Caco-2 (cell line): ENCODE measurements at regions not wholly inside any gene's neighbourhood (a gene's known extent, or its start where the extent isn't known, plus 50 kb on each side); places are given as distances from the start of the nearest gene placed in this dataset.

Experiments
- BruUV-seq: library from RNA; stranded (reverse); fragments of 400-500 nt; replicated peaks from 2 replicates; lab custom pipeline; 2021; lab: Mats Ljungman, UMichigan
- CTCF ChIA-PET: fragments of 300-600 bp; sonication (Branson Sonifier 250); formaldehyde crosslinking; loops from one replicate; lab custom pipeline; 2022; ENCODE audit warnings: antibody characterized with exemption; lab: Charles Lee
- POLR2A ChIA-PET: fragments of 300-600 bp; sonication (Branson Sonifier 250); formaldehyde crosslinking; loops from one replicate; lab custom pipeline; 2022; ENCODE audit warnings: antibody characterized with exemption; lab: Charles Lee
- DNase-seq, 2 experiments: peaks; one replicate each; pipeline versions ENCODE4 v3.0.0 to v3.0.0-alpha.2; 2020 to 2022
- H3K27me3 ChIP-seq: replicated peaks from 2 replicates; pipeline ENCODE4 v1.6.0; 2011; ENCODE audit warnings: low read length; ENCODE audit not compliant: control insufficient read depth, insufficient read depth
- H3K36me3 ChIP-seq: 2 replicates; pipeline ENCODE4 v1.5.1; 2011; ENCODE audit warnings: low read length; ENCODE audit not compliant: control insufficient read depth, insufficient read depth
- H3K4me1 ChIP-seq: fragments of 250-450 bp; sonication (Bioruptor Pico); 2 replicates; pipeline ENCODE4 v1.5.1; 2020; ENCODE audit warnings: mild to moderate bottlenecking
- H3K4me3 ChIP-seq: 2 replicates; pipeline ENCODE4 v1.5.1; 2011; ENCODE audit warnings: low read depth, mild to moderate bottlenecking, control low read depth, low read length
- H3K9me3 ChIP-seq: fragments of 250-450 bp; sonication (Bioruptor Pico); 2 replicates; pipeline ENCODE4 v1.5.1; 2020; ENCODE audit warnings: mild to moderate bottlenecking, moderate library complexity
- H3K27ac Mint-ChIP-seq: one replicate; pipeline ENCODE4 v1.8.0; 2022; ENCODE audit warnings: mixed read lengths; ENCODE audit not compliant: unreplicated experiment
- H3K27me3 Mint-ChIP-seq: one replicate; pipeline ENCODE4 v1.8.0; 2022; ENCODE audit warnings: mixed read lengths; ENCODE audit not compliant: insufficient read depth, unreplicated experiment
- H3K36me3 Mint-ChIP-seq: one replicate; pipeline ENCODE4 v1.8.0; 2022; ENCODE audit warnings: mild to moderate bottlenecking, mixed read lengths; ENCODE audit not compliant: insufficient read depth, unreplicated experiment
- H3K4me1 Mint-ChIP-seq: one replicate; pipeline ENCODE4 v1.8.0; 2022; ENCODE audit warnings: low read depth, mixed read lengths; ENCODE audit not compliant: unreplicated experiment
- H3K4me3 Mint-ChIP-seq: one replicate; pipeline ENCODE4 v1.8.0; 2022; ENCODE audit warnings: mild to moderate bottlenecking, moderate library complexity, mixed read lengths; ENCODE audit not compliant: unreplicated experiment
- H3K9me3 Mint-ChIP-seq: one replicate; pipeline ENCODE4 v1.8.0; 2022; ENCODE audit warnings: mixed read lengths; ENCODE audit not compliant: unreplicated experiment
- intact Hi-C: fragments of 100-400 bp; cut with micrococcal nuclease; formaldehyde crosslinking; loops from one replicate; pipeline ENCODE4 v1.10.0; 2022; ENCODE audit not compliant: unreplicated experiment
- TF ChIP-seq, protein P1 (sequence below), 2 experiments: fragments of 200-600 bp in 1 of 2; IDR thresholded peaks; 1 replicate in 1 of 2; 2 replicates in 1 of 2; pipeline versions ENCODE4 v1.5.1 to v1.8.0; 2011 to 2022; ENCODE audit warnings: antibody characterized with exemption in 1 of 2, control low read depth in 1 of 2, inconsistent platforms in 1 of 2, low read depth in 1 of 2, low read length in 1 of 2, mild to moderate bottlenecking in 1 of 2, moderate library complexity in 1 of 2; ENCODE audit not compliant: insufficient read depth in 1 of 2, severe bottlenecking in 1 of 2, unreplicated experiment in 1 of 2

GRCh38 chr7:152511736-152512135 is 75.9 kb upstream of the KMT2C start:
- Mint-ChIP-seq H3K4me3 (no peak overlapping the region), H3K27me3 (no peaks in the 10 kb centered on the region), H3K36me3 (no peaks in the 10 kb centered on the region), H3K9me3 (no peaks in the 10 kb centered on the region), H3K27ac (no peak overlapping the region), H3K4me1 (no peaks in the 10 kb centered on the region)
- Histone ChIP-seq H3K36me3 (no peaks in the 10 kb centered on the region), H3K4me3 (no peak overlapping the region), H3K27me3 (no peaks in the 10 kb centered on the region), H3K9me3 (no peaks in the 10 kb centered on the region; the same call in 1 of the 2 replicates), H3K4me1 (no peaks in the 10 kb centered on the region)
- BruUV-seq: no TSS peak
- ChIA-PET CTCF (no interaction called here), POLR2A (no interaction called here)
- no peak for DNase-seq
- TF ChIP-seq, protein P1, sequence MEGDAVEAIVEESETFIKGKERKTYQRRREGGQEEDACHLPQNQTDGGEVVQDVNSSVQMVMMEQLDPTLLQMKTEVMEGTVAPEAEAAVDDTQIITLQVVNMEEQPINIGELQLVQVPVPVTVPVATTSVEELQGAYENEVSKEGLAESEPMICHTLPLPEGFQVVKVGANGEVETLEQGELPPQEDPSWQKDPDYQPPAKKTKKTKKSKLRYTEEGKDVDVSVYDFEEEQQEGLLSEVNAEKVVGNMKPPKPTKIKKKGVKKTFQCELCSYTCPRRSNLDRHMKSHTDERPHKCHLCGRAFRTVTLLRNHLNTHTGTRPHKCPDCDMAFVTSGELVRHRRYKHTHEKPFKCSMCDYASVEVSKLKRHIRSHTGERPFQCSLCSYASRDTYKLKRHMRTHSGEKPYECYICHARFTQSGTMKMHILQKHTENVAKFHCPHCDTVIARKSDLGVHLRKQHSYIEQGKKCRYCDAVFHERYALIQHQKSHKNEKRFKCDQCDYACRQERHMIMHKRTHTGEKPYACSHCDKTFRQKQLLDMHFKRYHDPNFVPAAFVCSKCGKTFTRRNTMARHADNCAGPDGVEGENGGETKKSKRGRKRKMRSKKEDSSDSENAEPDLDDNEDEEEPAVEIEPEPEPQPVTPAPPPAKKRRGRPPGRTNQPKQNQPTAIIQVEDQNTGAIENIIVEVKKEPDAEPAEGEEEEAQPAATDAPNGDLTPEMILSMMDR (IDR thresholded peaks at IDR 0.05; ENCODE audit: insufficient read depth in 1 of 2, low read depth in 1 of 2, low read length in 1 of 2, severe bottlenecking in 1 of 2, unreplicated experiment in 1 of 2): no peak
- intact Hi-C loops: no loop called here

DNA sequence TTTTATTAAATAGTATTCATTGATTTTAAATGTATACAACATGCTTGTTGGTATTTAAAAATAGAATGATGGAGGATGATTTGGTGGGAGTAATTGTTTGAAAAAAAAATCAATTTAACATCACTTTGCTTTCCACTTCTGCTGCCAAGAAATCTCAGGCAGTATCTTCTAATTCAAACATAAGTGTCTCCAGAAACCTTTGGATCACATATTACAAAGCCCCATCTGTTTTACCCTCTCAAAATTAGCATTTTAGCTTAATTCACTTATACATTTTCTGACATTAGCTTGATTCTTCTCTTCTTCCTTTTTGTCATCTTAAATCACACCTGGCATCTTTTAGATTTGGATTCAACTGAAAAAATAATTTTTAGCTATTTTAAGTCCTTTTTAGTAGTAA is 72.9 kb upstream of the KMT2C start:
- DNase-seq: no peak
- Histone ChIP-seq H3K9me3 (no peaks in the 10 kb centered on the region), H3K36me3 (no peaks in the 10 kb centered on the region), H3K27me3 (no peaks in the 10 kb centered on the region), H3K4me3 (no peak overlapping the region), H3K4me1 (peaks cover 13% of the 10 kb centered on the region)
- POLR2A ChIA-PET: no interaction called here
- TF ChIP-seq, protein P1 (IDR thresholded peaks at IDR 0.05; ENCODE audit: insufficient read depth in 1 of 2, low read depth in 1 of 2, low read length in 1 of 2, severe bottlenecking in 1 of 2, unreplicated experiment in 1 of 2): no peak
- H3K36me3 Mint-ChIP-seq: no peaks in the 10 kb centered on the region
- H3K4me1 Mint-ChIP-seq: no peaks in the 10 kb centered on the region
- no peaks in the 10 kb centered on the region for H3K9me3 Mint-ChIP-seq
- no peak overlapping the region for H3K4me3 Mint-ChIP-seq
- intact Hi-C loops: no loop called here
- no peak overlapping the region for H3K27ac Mint-ChIP-seq
- BruUV-seq: no TSS peak
- no peaks in the 10 kb centered on the region for H3K27me3 Mint-ChIP-seq
- CTCF ChIA-PET: no interaction called here

DNA sequence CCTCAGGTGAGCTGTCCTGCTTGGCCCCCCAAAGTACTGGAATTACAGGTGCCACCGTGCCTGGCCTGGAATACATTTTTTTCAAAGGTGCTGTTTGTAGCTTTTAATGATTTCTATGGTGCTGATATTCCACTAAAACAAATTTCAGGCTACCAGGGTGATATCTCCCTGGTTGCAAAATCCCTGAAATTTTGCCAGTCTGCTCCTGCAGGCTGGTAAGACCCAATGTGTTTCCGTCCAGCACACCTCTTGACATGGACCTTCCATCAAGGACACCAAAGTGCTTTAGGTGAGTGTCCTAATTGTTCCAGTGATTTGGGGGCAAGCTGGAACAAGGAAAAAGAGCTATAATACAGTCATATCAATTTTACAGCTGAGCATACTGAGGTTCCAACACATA is 69.8 kb upstream of the KMT2C start:
- no TSS peak for BruUV-seq
- no peaks in the 10 kb centered on the region for H3K27me3 Mint-ChIP-seq
- DNase-seq: no peak
- Histone ChIP-seq H3K4me3 (no peak overlapping the region), H3K9me3 (peaks cover 2% of the 10 kb centered on the region), H3K4me1 (peaks cover 14% of the 10 kb centered on the region), H3K27me3 (no peaks in the 10 kb centered on the region), H3K36me3 (no peaks in the 10 kb centered on the region)
- POLR2A ChIA-PET: interaction anchor here (0.6 kb wide), 1 partner anchor 143 kb away, joined by 5 read pairs; no protein-coding TSS in a partner anchor
- no peak overlapping the region for H3K4me3 Mint-ChIP-seq
- CTCF ChIA-PET: no interaction called here
- H3K9me3 Mint-ChIP-seq: no peaks in the 10 kb centered on the region
- no peak overlapping the region for H3K27ac Mint-ChIP-seq
- intact Hi-C loops: no loop called here
- H3K36me3 Mint-ChIP-seq: no peaks in the 10 kb centered on the region
- TF ChIP-seq, protein P1 (IDR thresholded peaks at IDR 0.05; ENCODE audit: insufficient read depth in 1 of 2, low read depth in 1 of 2, low read length in 1 of 2, severe bottlenecking in 1 of 2, unreplicated experiment in 1 of 2): no peak
- peaks cover 7% of the 10 kb centered on the region for H3K4me1 Mint-ChIP-seq
